ENCODE measurements at regions not wholly inside any gene's neighbourhood (a gene's known extent, or its start where the extent isn't known, plus 50 kb on each side); places are given as distances from the start of the nearest gene placed in this dataset.

DNA sequence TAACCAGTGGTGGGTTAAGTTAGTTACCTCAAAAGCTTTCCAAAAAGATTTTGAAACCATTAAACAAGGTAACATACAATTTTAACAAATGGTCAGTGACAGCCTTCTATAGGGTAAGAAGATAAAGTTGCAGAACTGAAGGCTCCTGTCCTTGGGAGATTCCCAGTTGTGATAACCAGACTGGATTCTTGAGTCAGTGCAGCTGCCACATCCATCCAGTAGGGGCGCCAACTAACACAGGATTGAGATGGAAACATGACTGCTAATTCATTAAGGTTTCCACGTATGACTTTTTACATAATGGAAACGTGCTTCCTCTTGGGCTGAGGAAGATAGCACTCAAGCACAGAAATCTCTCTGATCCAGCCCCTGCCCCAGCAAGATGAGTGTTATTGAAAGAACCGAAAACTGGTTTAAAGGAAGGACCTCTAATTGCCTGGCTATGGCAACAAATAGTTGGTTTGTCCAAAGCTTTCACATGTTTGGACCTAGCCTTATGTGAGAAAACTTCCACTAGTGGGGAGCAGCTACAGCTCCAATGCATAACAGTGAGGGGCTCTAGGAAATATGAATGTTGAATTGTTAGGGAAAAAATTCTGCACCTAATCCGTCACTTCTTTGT is 269.8 kb upstream of the MYOCD start:
- TF ChIP-seq CTCF (conservative IDR thresholded peaks at IDR 0.05 in 1 of 2, IDR thresholded peaks at IDR 0.05 in 1 of 2; ENCODE audit: extremely low read depth in 1 of 2, insufficient read depth in 1 of 2, low read depth in 1 of 2, low read length in 2 of 2) (peak in 1 of 2 donors; percentile 33), EZH2 (IDR thresholded peaks at IDR 0.05; ENCODE audit: borderline replicate concordance, low read length) (no peak)

Measured in mammary epithelial cell (primary cell).